CD14-positive monocyte (primary cell): ENCODE measurements at regions not wholly inside any gene's neighbourhood (a gene's known extent, or its start where the extent isn't known, plus 50 kb on each side); places are given as distances from the start of the nearest gene placed in this dataset.

Experiments
- DNase-seq, 3 donors: peaks; one replicate each; pipeline ENCODE4 v3.0.0-alpha.2; 2011 to 2022
- H2AFZ ChIP-seq: 2 replicates; pipeline ENCODE4 v1.6.0; 2012; ENCODE audit warnings: mild to moderate bottlenecking, low read depth, low read length, inconsistent platforms; ENCODE audit not compliant: insufficient read depth, poor library complexity, severe bottlenecking
- H3K27ac ChIP-seq, 2 donors: 1 replicate in 1 of 2; 2 replicates in 1 of 2; pipeline ENCODE4 v1.5.1; 2012 to 2013; ENCODE audit warnings: low read length in 2 of 2, control low read depth in 1 of 2, inconsistent platforms in 1 of 2, low read depth in 1 of 2, mild to moderate bottlenecking in 1 of 2
- H3K27me3 ChIP-seq, 2 donors: one replicate each; pipeline versions ENCODE4 v1.6.0 to v1.6.1; 2011 to 2013; ENCODE audit warnings: low read length in 2 of 2; ENCODE audit not compliant: control insufficient read depth in 2 of 2, insufficient read depth in 2 of 2
- H3K36me3 ChIP-seq, 2 donors: replicated peaks in 1 of 2; 1 replicate in 1 of 2; 2 replicates in 1 of 2; pipeline versions ENCODE4 v1.5.1 to v1.6.1; 2012 to 2013; ENCODE audit warnings: low read length in 2 of 2, control low read depth in 1 of 2, inconsistent platforms in 1 of 2, mild to moderate bottlenecking in 1 of 2; ENCODE audit not compliant: insufficient read depth in 2 of 2, control insufficient read depth in 1 of 2
- H3K4me1 ChIP-seq, 2 donors: 1 replicate in 1 of 2; 2 replicates in 1 of 2; pipeline versions ENCODE4 v1.5.1 to v1.6.1; 2012 to 2013; ENCODE audit warnings: low read length in 2 of 2, control low read depth in 1 of 2, inconsistent platforms in 1 of 2, mild to moderate bottlenecking in 1 of 2, moderate library complexity in 1 of 2; ENCODE audit not compliant: insufficient read depth in 2 of 2, control insufficient read depth in 1 of 2
- H3K4me2 ChIP-seq: replicated peaks from 2 replicates; pipeline ENCODE3; 2012; ENCODE audit warnings: low read length, moderate library complexity, mild to moderate bottlenecking; ENCODE audit not compliant: poor library complexity, severe bottlenecking; ENCODE audit errors: extremely low read depth
- H3K4me3 ChIP-seq, 3 experiments: fragments of 200-600 bp in 1 of 3; sonication (generic) in 1 of 3; replicated peaks in 1 of 3; 1 replicate in 2 of 3; 2 replicates in 1 of 3; pipeline ENCODE4 v1.5.1; 2011 to 2013; ENCODE audit warnings: low read length in 3 of 3, mild to moderate bottlenecking in 3 of 3, control low read depth in 2 of 3, low read depth in 2 of 3, inconsistent platforms in 1 of 3, moderate library complexity in 1 of 3
- H3K79me2 ChIP-seq: 2 replicates; pipeline ENCODE4 v1.6.0; 2012; ENCODE audit warnings: mild to moderate bottlenecking, control low read depth, inconsistent platforms, low read length, moderate library complexity; ENCODE audit not compliant: insufficient read depth
- H3K9ac ChIP-seq: 2 replicates; pipeline ENCODE4 v1.6.0; 2017; ENCODE audit warnings: low read length, mild to moderate bottlenecking; ENCODE audit not compliant: insufficient read depth, poor library complexity, severe bottlenecking
- H3K9me3 ChIP-seq, 2 donors: replicated peaks in 1 of 2; 1 replicate in 1 of 2; 2 replicates in 1 of 2; pipeline versions ENCODE4 v1.5.1 to v1.6.1; 2012 to 2013; ENCODE audit warnings: low read length in 2 of 2, control low read depth in 1 of 2; ENCODE audit not compliant: control insufficient read depth in 1 of 2, insufficient read depth in 1 of 2
- H4K20me1 ChIP-seq: 2 replicates; pipeline ENCODE4 v1.6.0; 2012; ENCODE audit warnings: mild to moderate bottlenecking, low read length, control low read depth, moderate library complexity; ENCODE audit not compliant: insufficient read depth
- H3K27ac Mint-ChIP-seq, 7 donors: one replicate each; pipeline ENCODE4 v1.8.0; 2020; ENCODE audit warnings: mild to moderate bottlenecking in 7 of 7, mixed read lengths in 7 of 7, moderate library complexity in 6 of 7, inconsistent platforms in 2 of 7
- H3K27me3 Mint-ChIP-seq, 3 donors: one replicate each; pipeline ENCODE4 v1.8.0; 2021 to 2022; ENCODE audit warnings: low read depth in 3 of 3, mild to moderate bottlenecking in 3 of 3, mixed read lengths in 3 of 3, moderate library complexity in 3 of 3, inconsistent platforms in 1 of 3
- H3K36me3 Mint-ChIP-seq, 2 donors: one replicate each; pipeline ENCODE4 v1.8.0; 2020; ENCODE audit warnings: mixed read lengths in 2 of 2, inconsistent platforms in 1 of 2, mild to moderate bottlenecking in 1 of 2
- H3K4me1 Mint-ChIP-seq: one replicate; pipeline ENCODE4 v1.8.0; 2020; ENCODE audit warnings: mild to moderate bottlenecking, mixed read lengths
- H3K4me3 Mint-ChIP-seq, 2 donors: one replicate each; pipeline ENCODE4 v1.8.0; 2020; ENCODE audit warnings: mild to moderate bottlenecking in 2 of 2, mixed read lengths in 2 of 2, moderate library complexity in 1 of 2
- H3K9me3 Mint-ChIP-seq, 7 donors: one replicate each; pipeline ENCODE4 v1.8.0; 2020 to 2022; ENCODE audit warnings: mixed read lengths in 7 of 7, mild to moderate bottlenecking in 6 of 7, moderate library complexity in 6 of 7, inconsistent platforms in 2 of 7
- WGBS: methylation state at CpG from one replicate; pipeline ENCODE4 v1.1.5; 2013; ENCODE audit warnings: missing lambda C conversion rate; ENCODE audit not compliant: insufficient coverage; 5-methylcytosine and 5-hydroxymethylcytosine counted together
- intact Hi-C, 2 donors: fragments of 100-400 bp; cut with micrococcal nuclease; formaldehyde crosslinking; loops; one replicate each; pipeline versions ENCODE4 v1.15.0 to v1.15.1; 2023
- TF ChIP-seq, protein P1 (sequence below): fragments of 200-600 bp; IDR thresholded peaks from one replicate; pipeline ENCODE4 v1.8.0; 2022; ENCODE audit warnings: antibody characterized with exemption, mild to moderate bottlenecking

GRCh38 chr11:122451911-122452310 is 203.6 kb upstream of the UBASH3B start:
- no peak overlapping the region for H2AFZ ChIP-seq
- DNase-seq = no peak
- no peak overlapping the region for H3K27ac ChIP-seq
- Mint-ChIP-seq H3K27me3 (peaks cover 0 to 2% (median 0%) of the 10 kb centered on the region in 3 donors), H3K36me3 (no peaks in the 10 kb centered on the region), H3K27ac (peak overlapping the region in 1 of 7 donors; percentile 71), H3K4me3 (no peak overlapping the region), H3K9me3 (peaks cover 0 to 6% (median 3%) of the 10 kb centered on the region in 7 donors), H3K4me1 (no peaks in the 10 kb centered on the region)
- intact Hi-C loops = no loop called here
- no peak overlapping the region for H3K9ac ChIP-seq
- TF ChIP-seq, protein P1, sequence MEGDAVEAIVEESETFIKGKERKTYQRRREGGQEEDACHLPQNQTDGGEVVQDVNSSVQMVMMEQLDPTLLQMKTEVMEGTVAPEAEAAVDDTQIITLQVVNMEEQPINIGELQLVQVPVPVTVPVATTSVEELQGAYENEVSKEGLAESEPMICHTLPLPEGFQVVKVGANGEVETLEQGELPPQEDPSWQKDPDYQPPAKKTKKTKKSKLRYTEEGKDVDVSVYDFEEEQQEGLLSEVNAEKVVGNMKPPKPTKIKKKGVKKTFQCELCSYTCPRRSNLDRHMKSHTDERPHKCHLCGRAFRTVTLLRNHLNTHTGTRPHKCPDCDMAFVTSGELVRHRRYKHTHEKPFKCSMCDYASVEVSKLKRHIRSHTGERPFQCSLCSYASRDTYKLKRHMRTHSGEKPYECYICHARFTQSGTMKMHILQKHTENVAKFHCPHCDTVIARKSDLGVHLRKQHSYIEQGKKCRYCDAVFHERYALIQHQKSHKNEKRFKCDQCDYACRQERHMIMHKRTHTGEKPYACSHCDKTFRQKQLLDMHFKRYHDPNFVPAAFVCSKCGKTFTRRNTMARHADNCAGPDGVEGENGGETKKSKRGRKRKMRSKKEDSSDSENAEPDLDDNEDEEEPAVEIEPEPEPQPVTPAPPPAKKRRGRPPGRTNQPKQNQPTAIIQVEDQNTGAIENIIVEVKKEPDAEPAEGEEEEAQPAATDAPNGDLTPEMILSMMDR = no peak
- no peaks in the 10 kb centered on the region for H3K4me1 ChIP-seq
- no CpG with 5 or more reads among the region's 9 CpGs for WGBS
- no peaks in the 10 kb centered on the region for H3K79me2 ChIP-seq
- no peaks in the 10 kb centered on the region for H3K27me3 ChIP-seq
- no peak overlapping the region for H3K4me3 ChIP-seq
- H3K9me3 ChIP-seq = peaks cover 0 to 3% of the 10 kb centered on the region in 2 donors
- no peak overlapping the region for H3K4me2 ChIP-seq
- no peaks in the 10 kb centered on the region for H4K20me1 ChIP-seq
- H3K36me3 ChIP-seq = no peaks in the 10 kb centered on the region

- H3K9me3 Mint-ChIP-seq = peaks cover 0 to 5% (median 0%) of the 10 kb centered on the region in 7 donors
- peak overlapping the region; percentile 62 for H3K4me2 ChIP-seq
These were observed 213.9 kb upstream of the UBASH3B start for GRCh38 chr11:122441666-122442035.

More at GRCh38 chr11:122441666-122442035, 213.9 kb upstream of the UBASH3B start:
- Histone ChIP-seq H3K36me3 (no peaks in the 10 kb centered on the region), H2AFZ (peak overlapping the region; percentile 37), H3K9me3 (no peaks in the 10 kb centered on the region), H3K9ac (no peak overlapping the region), H3K4me1 (peaks cover 10 to 18% of the 10 kb centered on the region in 2 donors), H3K4me3 (peak overlapping the region in 1 of 3 experiments; percentile 51), H3K27ac (no peak overlapping the region), H3K27me3 (peaks cover 23 to 31% of the 10 kb centered on the region in 2 donors), H4K20me1 (no peaks in the 10 kb centered on the region), H3K79me2 (no peaks in the 10 kb centered on the region)
- Mint-ChIP-seq H3K4me3 (no peak overlapping the region), H3K27ac (no peak overlapping the region), H3K4me1 (peaks cover 11% of the 10 kb centered on the region), H3K27me3 (peaks cover 3 to 15% (median 7%) of the 10 kb centered on the region in 3 donors), H3K36me3 (no peaks in the 10 kb centered on the region)
- DNase-seq = no peak
- TF ChIP-seq, protein P1 = no peak
- WGBS = 80% methylated on average over 1 of the region's 3 CpGs
- intact Hi-C loops = no loop called here
